ENCODE measurements at regions not wholly inside any gene's neighbourhood (a gene's known extent, or its start where the extent isn't known, plus 50 kb on each side); places are given as distances from the start of the nearest gene placed in this dataset.

- DNase-seq: no peak
Measured at GRCh38 chr2:37839991-37840390, 85.1 kb upstream of the RMDN2 start.

- DNase-seq: no peak
Measured at GRCh38 chr2:37842732-37843440, 82.2 kb upstream of the RMDN2 start.

DNA sequence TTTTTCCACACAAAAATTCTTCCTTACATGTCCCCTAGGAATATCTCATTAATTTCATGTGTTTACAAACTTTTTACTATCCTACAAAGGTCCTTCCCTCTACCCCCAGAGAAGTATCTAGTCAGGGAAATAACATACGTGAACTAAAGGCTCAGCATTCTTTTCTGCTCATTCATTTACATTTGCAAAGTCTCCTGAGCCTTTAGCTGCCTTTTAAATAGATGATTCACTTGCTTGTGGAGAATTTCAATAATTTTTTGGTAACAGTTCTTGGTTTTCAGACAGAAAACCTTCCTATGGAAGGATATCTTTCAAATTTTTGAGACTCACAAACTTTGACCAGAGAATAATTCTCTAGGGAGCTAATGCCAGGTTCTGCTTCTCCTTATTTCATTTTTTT lies 81.5 kb upstream of the RMDN2 start:
- peak; percentile 92 for DNase-seq

GRCh38 chr2:37846207-37846606 lies 78.9 kb upstream of the RMDN2 start:
- DNase-seq: no peak

DNA sequence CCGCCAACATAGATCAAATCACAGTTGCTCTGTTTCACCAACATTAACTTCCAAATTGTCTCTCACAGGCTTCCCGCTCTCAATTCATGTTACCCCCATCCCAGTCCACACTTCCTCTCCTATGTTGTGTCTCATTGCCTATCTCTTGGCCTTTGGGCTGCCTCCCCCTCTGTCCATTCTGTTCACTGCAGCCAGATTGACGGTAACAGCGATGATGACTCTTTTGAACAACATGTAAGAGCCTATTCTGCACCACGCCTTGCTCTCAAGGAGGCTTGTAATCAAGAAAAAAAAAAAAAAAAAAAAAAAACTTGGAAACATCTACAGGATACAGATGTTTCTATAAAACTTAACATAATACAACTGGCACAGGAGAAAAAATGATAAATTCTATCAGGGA lies 77.3 kb upstream of the RMDN2 start:
- DNase-seq: no peak

DNA sequence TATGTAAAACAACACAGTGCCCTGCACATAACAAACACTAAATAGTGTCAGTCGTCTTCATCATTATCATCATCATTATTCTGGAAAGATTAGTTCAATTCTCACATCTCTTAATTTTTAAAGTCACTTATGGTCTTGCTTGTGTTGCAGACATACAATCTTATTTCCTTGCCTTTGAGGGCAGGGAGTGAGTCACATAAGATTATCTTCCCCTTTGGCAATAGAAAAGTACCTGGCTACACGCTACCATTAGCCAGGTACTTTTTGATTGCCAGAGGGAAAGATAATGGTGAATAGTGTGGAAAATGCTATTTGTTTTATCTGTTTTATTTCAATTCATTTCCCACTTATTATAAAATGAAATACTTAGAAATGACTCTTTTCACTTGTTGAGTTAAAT lies 76.6 kb upstream of the RMDN2 start:
- DNase-seq: no peak

DNA sequence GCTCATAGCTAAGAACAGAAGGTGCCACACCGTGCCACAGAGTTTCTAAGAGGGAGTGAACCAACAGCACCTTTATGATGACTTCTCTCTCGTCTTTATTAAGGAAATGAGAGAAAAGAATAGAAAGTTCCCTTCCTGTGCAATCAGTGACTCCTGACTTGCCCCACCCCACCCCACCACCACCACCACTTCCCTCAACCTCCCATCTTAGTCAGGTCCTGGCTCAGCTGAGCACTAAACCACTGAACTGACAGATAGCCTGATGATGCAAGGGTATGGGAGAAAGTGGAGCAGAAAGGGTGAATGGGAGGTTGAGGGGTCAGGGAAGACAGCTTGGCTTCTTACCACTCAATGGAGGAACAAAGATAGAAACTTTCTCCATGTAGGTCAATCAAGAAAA lies 75.2 kb upstream of the RMDN2 start:
- no peak for DNase-seq

- no peak for DNase-seq
Measured at GRCh38 chr2:37851428-37851827, 73.7 kb upstream of the RMDN2 start.

- DNase-seq: peak; percentile 55
Measured at GRCh38 chr2:37851828-37852584, 73.1 kb upstream of the RMDN2 start.

- DNase-seq: no peak
Measured at GRCh38 chr2:37852585-37853014, 72.5 kb upstream of the RMDN2 start.

GRCh38 chr2:37854676-37855282 lies 70.3 kb upstream of the RMDN2 start:
- no peak for DNase-seq

DNA sequence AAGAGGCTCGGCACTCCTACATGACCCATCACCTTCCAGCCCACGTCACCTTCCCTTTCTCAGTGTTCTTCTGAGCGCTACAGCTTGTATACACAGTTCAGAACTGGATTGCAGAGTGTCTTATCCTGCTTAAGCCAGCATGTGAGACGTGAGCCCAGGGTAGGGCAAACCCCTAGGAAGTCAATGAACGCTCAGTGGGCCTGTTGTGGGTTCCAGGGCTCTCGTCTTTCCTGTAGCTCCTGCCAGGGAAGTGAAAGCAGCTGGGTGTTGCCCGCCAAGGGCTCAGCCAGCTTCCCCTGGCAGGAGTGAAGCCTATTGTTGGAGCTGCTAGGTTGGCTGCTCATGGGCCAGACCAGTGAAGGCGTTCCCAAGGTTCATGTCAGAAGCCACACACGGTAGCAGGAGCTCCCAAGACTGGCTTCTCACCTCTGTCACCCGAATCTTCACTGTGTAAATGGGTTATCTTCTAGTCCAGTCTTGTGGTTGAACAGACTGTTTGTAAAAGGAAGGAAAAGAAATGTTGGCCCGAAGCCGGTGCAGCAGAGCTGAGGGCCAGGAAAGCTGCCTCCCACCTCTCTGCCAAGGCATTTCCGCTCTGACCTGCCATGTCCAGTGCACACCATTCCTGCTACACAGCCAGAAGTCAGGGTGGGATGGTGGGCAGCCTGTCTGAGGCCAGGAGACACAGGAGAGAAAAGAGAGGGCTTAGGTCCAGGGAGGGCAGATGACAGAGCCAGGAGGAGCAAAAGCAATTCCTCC lies 69.6 kb upstream of the RMDN2 start:
- DNase-seq: no peak

GRCh38 chr2:37856101-37856751 lies 68.9 kb upstream of the RMDN2 start:
- no peak for DNase-seq

DNA sequence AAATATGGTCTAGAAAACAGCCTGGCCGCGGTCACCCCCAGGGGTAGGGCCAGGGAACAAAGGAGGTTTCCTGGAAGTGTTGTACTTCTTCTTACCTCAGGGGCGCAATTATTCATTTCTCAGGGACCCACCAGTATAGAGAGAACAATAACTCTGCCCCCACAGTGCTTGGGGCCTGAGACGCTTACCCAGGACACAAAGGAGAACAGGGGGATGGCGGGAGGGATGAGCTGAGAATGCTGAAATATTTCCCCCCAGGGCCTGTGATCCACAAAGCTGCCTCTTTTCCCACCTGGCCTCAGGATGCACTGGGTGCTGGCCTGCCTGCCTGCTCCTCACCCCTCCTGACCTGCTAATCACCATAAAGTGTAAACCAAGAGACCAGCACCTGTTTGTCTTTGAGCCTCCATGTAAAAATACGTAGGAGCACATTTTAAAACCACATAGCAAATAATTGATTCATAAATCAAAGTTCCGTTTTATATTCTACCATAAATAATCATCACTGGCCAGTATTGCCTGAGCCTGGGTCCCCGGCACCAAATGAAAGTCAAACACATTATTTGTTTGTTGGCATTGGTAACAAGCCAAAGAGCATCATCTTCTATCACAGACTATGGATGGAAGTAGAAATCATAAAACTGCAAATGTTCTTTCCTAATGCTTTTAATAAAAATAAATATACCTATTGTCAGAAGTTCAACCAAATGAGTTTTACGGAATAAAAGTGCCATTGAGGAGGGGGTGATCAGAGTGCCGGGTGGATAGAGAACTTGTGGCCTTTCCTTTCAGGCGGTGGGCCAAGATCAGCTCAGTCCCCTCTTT lies 67.3 kb upstream of the RMDN2 start:
- no peak for DNase-seq

GRCh38 chr2:37858400-37858711 lies 66.7 kb upstream of the RMDN2 start:
- DNase-seq: peak; percentile 98

DNA sequence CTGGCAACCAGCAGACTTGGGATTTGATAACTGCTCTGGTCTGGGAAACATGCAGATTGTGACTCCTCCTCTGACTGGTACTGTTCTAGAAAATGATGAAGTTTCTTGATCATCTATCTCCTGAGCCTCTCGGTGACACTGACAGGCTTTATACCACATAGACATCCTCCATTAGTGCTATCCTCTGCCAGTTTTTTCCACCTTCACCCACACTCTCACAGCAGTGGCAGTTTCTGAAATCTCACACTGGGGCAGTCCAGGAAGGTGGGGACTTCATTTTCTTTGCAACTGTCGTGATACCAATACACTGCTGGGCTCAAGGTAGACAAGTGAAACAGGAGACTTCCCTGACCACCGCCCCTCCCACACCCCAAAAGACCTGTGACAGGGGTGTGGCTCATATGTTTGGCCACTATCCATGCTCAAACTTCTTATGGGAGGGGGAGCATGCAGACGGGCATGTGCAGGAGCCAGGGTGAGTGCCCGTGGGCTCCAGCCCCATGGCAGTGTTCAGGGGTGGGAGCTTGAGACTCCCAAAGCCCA lies 66.3 kb upstream of the RMDN2 start:
- DNase-seq: no peak

DNA sequence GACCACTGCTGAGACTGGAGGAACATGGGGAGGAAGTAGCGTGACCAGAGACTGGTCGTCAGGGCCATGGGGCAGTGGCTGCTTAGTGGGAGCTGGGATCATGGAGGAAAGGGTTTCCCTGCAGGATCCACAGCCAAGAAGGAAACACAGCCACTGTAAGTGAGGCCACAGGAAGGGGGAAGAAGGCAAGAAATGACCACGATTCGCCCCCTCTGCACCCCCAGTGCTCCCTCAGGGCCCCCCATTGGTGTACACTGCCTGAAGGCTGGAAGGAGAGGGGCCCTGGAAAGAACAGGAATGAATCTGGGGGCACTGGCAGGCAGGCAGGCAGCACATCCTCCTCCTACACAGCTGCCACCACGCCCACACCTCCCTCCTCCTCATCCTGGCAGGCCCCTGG lies 62.5 kb upstream of the RMDN2 start:
- no peak for DNase-seq

- no peak for DNase-seq
Measured at GRCh38 chr2:37864217-37864616, 60.9 kb upstream of the RMDN2 start.

GRCh38 chr2:37865640-37866039 lies 59.4 kb upstream of the RMDN2 start:
- no peak for DNase-seq

DNA sequence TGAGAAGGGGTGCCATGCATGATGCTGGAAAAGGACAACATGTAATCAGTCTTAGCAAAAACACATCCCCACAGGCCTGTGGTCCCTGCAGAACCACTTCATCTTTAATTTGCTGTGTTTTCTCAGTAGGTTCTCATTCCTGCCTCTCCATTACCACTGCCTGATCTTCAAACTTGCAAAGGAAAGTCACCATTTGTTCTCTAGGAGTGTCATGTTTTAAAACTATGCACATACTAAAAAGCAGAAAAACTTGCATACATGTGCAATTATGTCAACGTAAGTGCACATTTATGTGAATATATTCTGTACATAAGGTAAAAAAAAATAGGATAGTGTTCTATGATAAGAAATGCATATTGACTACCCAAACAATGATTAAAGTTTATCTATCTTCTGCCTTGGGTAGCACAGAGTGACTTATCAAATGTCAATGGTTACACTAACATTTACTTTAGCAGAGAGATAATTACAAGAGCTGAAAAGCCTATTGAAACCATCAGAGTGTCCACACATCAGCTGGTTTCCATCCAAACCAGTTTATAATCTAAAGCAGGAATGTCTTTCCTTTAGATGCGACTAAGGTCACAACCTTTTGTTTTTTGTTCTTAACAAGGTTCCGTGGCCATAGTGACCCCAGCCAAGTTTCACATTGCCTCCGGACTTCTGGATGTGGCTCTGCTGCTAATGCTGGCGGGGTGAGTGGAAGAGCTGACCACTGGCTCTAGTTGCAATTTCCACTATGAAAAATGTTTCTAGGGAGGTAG lies 58.7 kb upstream of the RMDN2 start:
- DNase-seq: no peak

DNA sequence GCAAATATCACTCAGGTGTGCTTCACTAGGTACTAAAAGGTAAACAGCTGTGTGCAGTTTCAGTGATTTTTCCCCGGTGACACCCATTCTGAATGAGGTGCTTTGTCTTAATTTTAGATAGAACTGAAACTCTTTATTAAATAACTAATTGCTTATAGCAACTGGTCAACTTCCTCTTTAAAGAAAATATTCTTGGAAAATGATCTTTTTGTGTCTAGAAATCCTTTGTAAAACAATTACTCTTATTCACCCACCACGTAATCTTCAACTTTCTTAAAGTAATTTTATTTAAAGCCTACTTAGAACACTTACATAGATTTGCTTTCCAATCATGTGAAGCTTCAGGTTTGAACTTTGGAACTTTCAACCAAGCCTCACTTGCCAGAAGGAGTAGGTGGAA lies 57.9 kb upstream of the RMDN2 start:
- no peak for DNase-seq

All from fibroblast of skin of scalp (primary cell).